HEK293 (cell line): ENCODE measurements at regions not wholly inside any gene's neighbourhood (a gene's known extent, or its start where the extent isn't known, plus 50 kb on each side); places are given as distances from the start of the nearest gene placed in this dataset.

ENCODE experiments used
- CTCF ChIA-PET: fragments of 350-600 bp; formaldehyde crosslinking; extraction: SDS; loops from one replicate; lab custom pipeline; 2021; ENCODE audit warnings: antibody characterized with exemption; lab: Yijun Ruan, JAX
- POLR2A ChIA-PET: fragments of 300-600 bp; formaldehyde crosslinking; extraction: SDS; loops from one replicate; lab custom pipeline; 2020; ENCODE audit warnings: antibody characterized with exemption, inconsistent platforms; lab: Yijun Ruan, JAX
- H3K27ac ChIP-seq: fragments of 200-500 bp; sonication (Bioruptor generic); 2 replicates; pipeline ENCODE4 v1.5.1; 2014; ENCODE audit warnings: low read depth, low read length, control low read depth, inconsistent platforms; ENCODE audit errors: extremely low read depth
- H3K36me3 ChIP-seq, 2 experiments: fragments of 200-500 bp in 1 of 2; sonication (Bioruptor generic) in 1 of 2; 1 replicate in 1 of 2; 2 replicates in 1 of 2; pipeline ENCODE4 v1.5.1; 2014 to 2017; ENCODE audit warnings: inconsistent platforms in 2 of 2, low read length in 2 of 2; ENCODE audit not compliant: control insufficient read depth in 2 of 2, insufficient read depth in 1 of 2
- H3K4me1 ChIP-seq: fragments of 200-500 bp; sonication (Bioruptor generic); 2 replicates; pipeline ENCODE4 v1.5.1; 2014; ENCODE audit warnings: mild to moderate bottlenecking, low read length, inconsistent platforms; ENCODE audit not compliant: control insufficient read depth, insufficient read depth
- H3K4me3 ChIP-seq: 2 replicates; pipeline ENCODE4 v1.5.1; 2011; ENCODE audit warnings: low read depth, mild to moderate bottlenecking, control low read depth, low read length, moderate library complexity
- H3K9me3 ChIP-seq: fragments of 200-500 bp; sonication (Bioruptor generic); 2 replicates; pipeline ENCODE4 v1.5.1; 2014; ENCODE audit warnings: low read depth, low read length, inconsistent platforms; ENCODE audit not compliant: control insufficient read depth, insufficient read depth
- ATF2 ChIP-seq: fragments of 450-650 bp; formaldehyde crosslinking; IDR thresholded peaks from 2 replicates; pipeline ENCODE4 v1.5.1; 2016; ENCODE audit warnings: missing biosample characterization, missing genetic modification characterization, low read depth
- EGR2 ChIP-seq: fragments of 450-650 bp; formaldehyde crosslinking; IDR thresholded peaks from 2 replicates; pipeline ENCODE4 v1.5.1; 2016; ENCODE audit warnings: low read depth, missing biosample characterization, missing genetic modification characterization
- GLI4 ChIP-seq: fragments of 450-650 bp; formaldehyde crosslinking; IDR thresholded peaks from 2 replicates; pipeline ENCODE4 v1.5.1; 2016; ENCODE audit warnings: missing biosample characterization, missing genetic modification characterization
- HOXA7 ChIP-seq: sonication (generic); formaldehyde crosslinking; IDR thresholded peaks from 2 replicates; pipeline ENCODE4 v1.8.1; 2022; ENCODE audit warnings: missing genetic modification reagents, borderline replicate concordance
- IKZF3 ChIP-seq: fragments of 450-650 bp; IDR thresholded peaks from 2 replicates; pipeline ENCODE4 v1.5.0; 2018; ENCODE audit warnings: missing biosample characterization, mild to moderate bottlenecking, missing genetic modification characterization, moderate library complexity
- KLF8 ChIP-seq: fragments of 450-650 bp; formaldehyde crosslinking; IDR thresholded peaks from 2 replicates; pipeline ENCODE4 v1.5.1; 2016; ENCODE audit warnings: missing biosample characterization, missing genetic modification characterization
- PRDM1 ChIP-seq: fragments of 450-650 bp; formaldehyde crosslinking; IDR thresholded peaks from 2 replicates; pipeline ENCODE4; 2016; ENCODE audit warnings: missing biosample characterization, missing genetic modification characterization
- REPIN1 ChIP-seq: fragments of 450-650 bp; formaldehyde crosslinking; IDR thresholded peaks from 2 replicates; pipeline ENCODE4 v1.5.1; 2017; ENCODE audit warnings: missing biosample characterization, missing genetic modification characterization, low read depth
- SALL2 ChIP-seq: fragments of 450-650 bp; formaldehyde crosslinking; IDR thresholded peaks from 2 replicates; pipeline ENCODE4 v1.5.0; 2017; ENCODE audit warnings: missing biosample characterization, mild to moderate bottlenecking, missing genetic modification characterization, borderline replicate concordance
- SP7 ChIP-seq: fragments of 450-650 bp; formaldehyde crosslinking; IDR thresholded peaks from 2 replicates; pipeline ENCODE4 v1.5.1; 2016; ENCODE audit warnings: missing biosample characterization, missing genetic modification characterization
- TRIM28 ChIP-seq: IDR thresholded peaks from 2 replicates; pipeline ENCODE4 v1.6.1; 2011; ENCODE audit warnings: low read length, control low read depth, borderline replicate concordance
- ZBTB48 ChIP-seq: fragments of 450-650 bp; formaldehyde crosslinking; IDR thresholded peaks from 2 replicates; pipeline ENCODE4 v1.5.1; 2016; ENCODE audit warnings: missing biosample characterization, missing genetic modification characterization
- ZBTB6 ChIP-seq: fragments of 450-650 bp; formaldehyde crosslinking; IDR thresholded peaks from 2 replicates; pipeline ENCODE4 v1.5.1; 2017; ENCODE audit warnings: missing biosample characterization, missing genetic modification characterization
- ZFP37 ChIP-seq: fragments of 450-650 bp; formaldehyde crosslinking; IDR thresholded peaks from 2 replicates; pipeline ENCODE4 v1.5.1; 2016; ENCODE audit warnings: missing biosample characterization, missing genetic modification characterization
- ZNF121 ChIP-seq: fragments of 450-650 bp; formaldehyde crosslinking; IDR thresholded peaks from 2 replicates; pipeline ENCODE4 v1.5.1; 2016; ENCODE audit warnings: missing biosample characterization, missing genetic modification characterization
- ZNF157 ChIP-seq: fragments of 450-650 bp; formaldehyde crosslinking; IDR thresholded peaks from 2 replicates; pipeline ENCODE4 v1.5.1; 2016; ENCODE audit warnings: missing biosample characterization, missing genetic modification characterization
- ZNF184 ChIP-seq: fragments of 450-650 bp; IDR thresholded peaks from 2 replicates; pipeline ENCODE4 v1.5.1; 2018; ENCODE audit warnings: missing biosample characterization, mild to moderate bottlenecking, missing genetic modification characterization
- ZNF335 ChIP-seq: fragments of 450-650 bp; formaldehyde crosslinking; conservative IDR thresholded peaks from 2 replicates; pipeline ENCODE4 v1.5.1; 2016; ENCODE audit warnings: missing biosample characterization, missing genetic modification characterization
- ZNF423 ChIP-seq: fragments of 450-650 bp; formaldehyde crosslinking; IDR thresholded peaks from 2 replicates; pipeline ENCODE4 v1.5.1; 2016; ENCODE audit warnings: missing biosample characterization, missing genetic modification characterization
- ZNF48 ChIP-seq: fragments of 450-650 bp; formaldehyde crosslinking; IDR thresholded peaks from 2 replicates; pipeline ENCODE4 v1.5.1; 2016; ENCODE audit warnings: missing biosample characterization, missing genetic modification characterization
- ZNF600 ChIP-seq: fragments of 450-650 bp; formaldehyde crosslinking; IDR thresholded peaks from 2 replicates; pipeline ENCODE4 v1.5.1; 2016; ENCODE audit warnings: missing biosample characterization, missing genetic modification characterization
- ZNF624 ChIP-seq: fragments of 450-650 bp; formaldehyde crosslinking; IDR thresholded peaks from 2 replicates; pipeline ENCODE4 v1.5.1; 2017; ENCODE audit warnings: missing biosample characterization, missing genetic modification characterization
- ZNF629 ChIP-seq: fragments of 450-650 bp; formaldehyde crosslinking; IDR thresholded peaks from 2 replicates; pipeline ENCODE4 v1.5.1; 2017; ENCODE audit warnings: missing biosample characterization, missing genetic modification characterization
- ZNF777 ChIP-seq: fragments of 450-650 bp; formaldehyde crosslinking; IDR thresholded peaks from 2 replicates; pipeline ENCODE4 v1.5.1; 2017; ENCODE audit warnings: missing biosample characterization, missing genetic modification characterization, borderline replicate concordance
- ZSCAN4 ChIP-seq: fragments of 450-650 bp; formaldehyde crosslinking; IDR thresholded peaks from 2 replicates; pipeline ENCODE4 v1.5.1; 2017; ENCODE audit warnings: missing biosample characterization, missing genetic modification characterization
- ZXDB ChIP-seq: fragments of 450-650 bp; formaldehyde crosslinking; IDR thresholded peaks from 2 replicates; pipeline ENCODE4 v1.5.1; 2016; ENCODE audit warnings: missing biosample characterization, missing genetic modification characterization

GRCh38 chr1:47584249-47584648, 146.4 kb downstream of the FOXD2 start:
- ChIA-PET POLR2A (no interaction called here), CTCF (interaction anchor here (1.2 kb wide), 2 partner anchors 14 to 147 kb away, joined by 3 to 6 read pairs; partner anchors contain the start of gene FOXD2)
- Histone ChIP-seq H3K36me3 (no peaks in the 10 kb centered on the region), H3K4me1 (peaks cover 10% of the 10 kb centered on the region), H3K27ac (no peak overlapping the region), H3K4me3 (no peak overlapping the region), H3K9me3 (no peaks in the 10 kb centered on the region)
- TF ChIP-seq GLI4 (tag by site-specific recombination) = no peak
- TF ChIP-seq, all 188 proteins: peak for 0

- Histone ChIP-seq H3K4me3 (no peak overlapping the region), H3K9me3 (no peaks in the 10 kb centered on the region), H3K27ac (no peak overlapping the region; the same call in 1 of the 2 replicates)
- CTCF ChIA-PET = interaction anchor here (0.7 to 1.2 kb wide), 2 partner anchors 15 to 121 kb away, joined by 3 read pairs; no protein-coding TSS in a partner anchor
- TF ChIP-seq REPIN1 (tag by site-specific recombination) = no peak
- TF ChIP-seq ATF2 = peak; percentile 58
- no peak for TF ChIP-seq ZFP37
- no peak for TF ChIP-seq SALL2 (tag by site-specific recombination)
- TF ChIP-seq, all 188 proteins: peak for 1
- POLR2A ChIA-PET = interaction anchor here (1.5 kb wide), 1 partner anchor 148 kb away, joined by 3 read pairs; the partner anchor contains the start of gene FOXD2
- Histone ChIP-seq H3K4me1 (peaks cover 10% of the 10 kb centered on the region), H3K36me3 (no peaks in the 10 kb centered on the region)
Observed at GRCh38 chr1:47585141-47585902, 147.5 kb downstream of the FOXD2 start.

GRCh38 chr1:47587891-47588582, 150.2 kb downstream of the FOXD2 start:
- CTCF ChIA-PET = interaction anchor here (0.6 to 3.4 kb wide), 3 partner anchors 18 to 629 kb away, joined by 3 to 17 read pairs (median 3); no protein-coding TSS in a partner anchor
- no peaks in the 10 kb centered on the region for H3K9me3 ChIP-seq
- peaks cover 10% of the 10 kb centered on the region for H3K4me1 ChIP-seq
- no peaks in the 10 kb centered on the region for H3K36me3 ChIP-seq
- peak overlapping the region; percentile 42; the same call in 1 of the 2 replicates for H3K27ac ChIP-seq
- H3K4me3 ChIP-seq = no peak overlapping the region
- POLR2A ChIA-PET = no interaction called here
- TF ChIP-seq EGR2 (tag by site-specific recombination) (peak; percentile 87), ZNF335 (tag by site-specific recombination) (peak; percentile 64), ZXDB (tag by site-specific recombination) (peak; percentile 69), ZNF624 (no peak), PRDM1 (tag by site-specific recombination) (0 out of 2 replicates have a peak, but pooled peaks have one; percentile 12), ZNF121 (peak; percentile 88; the same call in 1 of the 2 replicates), KLF8 (0 out of 2 replicates have a peak, but pooled peaks have one; percentile 32), ZNF48 (tag by site-specific recombination) (no peak), ZNF777 (no peak), ZBTB48 (tag by site-specific recombination) (peak; percentile 73; the same call in 1 of the 2 replicates), ZNF629 (tag by site-specific recombination) (no peak), TRIM28 (peak; percentile 94), ZNF600 (tag by site-specific recombination) (peak; percentile 94), HOXA7 (CRISPR knock-in tag) (no peak), SP7 (tag by site-specific recombination) (peak; percentile 55), ZSCAN4 (tag by site-specific recombination) (peak; percentile 81), ZNF157 (no peak), ZNF423 (tag by site-specific recombination) (0 out of 2 replicates have a peak, but pooled peaks have one; percentile 28), ZNF184 (tag by site-specific recombination) (no peak), IKZF3 (no peak), ZBTB6 (tag by site-specific recombination) (peak; percentile 99)
